ENCODE measurements at regions not wholly inside any gene's neighbourhood (a gene's known extent, or its start where the extent isn't known, plus 50 kb on each side); places are given as distances from the start of the nearest gene placed in this dataset.

DNA sequence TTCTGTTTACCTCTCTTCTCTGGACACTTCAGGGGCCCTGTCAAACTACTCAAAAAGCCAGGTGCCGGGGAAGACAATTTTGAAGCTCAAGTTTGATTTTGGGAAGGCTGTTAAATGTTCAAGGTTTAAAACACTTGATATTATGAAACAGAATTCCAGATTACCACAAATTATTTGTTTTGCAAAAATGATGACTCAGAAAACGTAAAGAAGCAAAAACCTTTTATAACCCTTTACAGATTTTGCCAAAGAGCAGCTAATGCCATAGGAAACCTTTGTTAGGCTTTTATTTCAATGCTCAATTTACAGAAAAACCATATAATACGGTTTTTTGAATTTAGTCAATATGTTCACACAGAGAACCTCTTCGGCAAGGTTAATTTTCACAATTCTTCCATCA is 593.4 kb upstream of the ZP4 start:
- no peak overlapping the region for H3K4me3 ChIP-seq (ENCODE audit: insufficient read depth, low read length, poor library complexity, severe bottlenecking)
- no peaks in the 10 kb centered on the region for H3K27me3 ChIP-seq (ENCODE audit: low read length)
- H3F3A ChIP-seq (ENCODE audit: insufficient read depth): no peaks in the 10 kb centered on the region
- no peak overlapping the region for H3K27ac ChIP-seq (ENCODE audit: low read depth, low read length)
- no peaks in the 10 kb centered on the region for H3K9me2 ChIP-seq (replicated peaks; ENCODE audit: insufficient read depth, low read length)
- no peaks in the 10 kb centered on the region for H3K9me3 ChIP-seq (ENCODE audit: insufficient read depth, low read length)
- H3K36me3 ChIP-seq (ENCODE audit: low read length): no peaks in the 10 kb centered on the region
- no peak overlapping the region for H2AFZ ChIP-seq (ENCODE audit: low read depth, low read length, severe bottlenecking)
- TF ChIP-seq, protein P1, sequence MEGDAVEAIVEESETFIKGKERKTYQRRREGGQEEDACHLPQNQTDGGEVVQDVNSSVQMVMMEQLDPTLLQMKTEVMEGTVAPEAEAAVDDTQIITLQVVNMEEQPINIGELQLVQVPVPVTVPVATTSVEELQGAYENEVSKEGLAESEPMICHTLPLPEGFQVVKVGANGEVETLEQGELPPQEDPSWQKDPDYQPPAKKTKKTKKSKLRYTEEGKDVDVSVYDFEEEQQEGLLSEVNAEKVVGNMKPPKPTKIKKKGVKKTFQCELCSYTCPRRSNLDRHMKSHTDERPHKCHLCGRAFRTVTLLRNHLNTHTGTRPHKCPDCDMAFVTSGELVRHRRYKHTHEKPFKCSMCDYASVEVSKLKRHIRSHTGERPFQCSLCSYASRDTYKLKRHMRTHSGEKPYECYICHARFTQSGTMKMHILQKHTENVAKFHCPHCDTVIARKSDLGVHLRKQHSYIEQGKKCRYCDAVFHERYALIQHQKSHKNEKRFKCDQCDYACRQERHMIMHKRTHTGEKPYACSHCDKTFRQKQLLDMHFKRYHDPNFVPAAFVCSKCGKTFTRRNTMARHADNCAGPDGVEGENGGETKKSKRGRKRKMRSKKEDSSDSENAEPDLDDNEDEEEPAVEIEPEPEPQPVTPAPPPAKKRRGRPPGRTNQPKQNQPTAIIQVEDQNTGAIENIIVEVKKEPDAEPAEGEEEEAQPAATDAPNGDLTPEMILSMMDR (IDR thresholded peaks at IDR 0.05; ENCODE audit: insufficient read depth, low read length, poor library complexity, severe bottlenecking): no peak
- TF ChIP-seq EZH2phosphoT487 (conservative IDR thresholded peaks at IDR 0.05; ENCODE audit: low read length): no peak
- no peaks in the 10 kb centered on the region for H3K79me2 ChIP-seq (ENCODE audit: insufficient read depth, low read length)
- H3K9ac ChIP-seq (ENCODE audit: low read length): no peak overlapping the region
- H3K4me2 ChIP-seq (ENCODE audit: low read depth, low read length, poor library complexity, severe bottlenecking): no peak overlapping the region
- H4K20me1 ChIP-seq (ENCODE audit: low read depth, low read length): no peaks in the 10 kb centered on the region

DNA sequence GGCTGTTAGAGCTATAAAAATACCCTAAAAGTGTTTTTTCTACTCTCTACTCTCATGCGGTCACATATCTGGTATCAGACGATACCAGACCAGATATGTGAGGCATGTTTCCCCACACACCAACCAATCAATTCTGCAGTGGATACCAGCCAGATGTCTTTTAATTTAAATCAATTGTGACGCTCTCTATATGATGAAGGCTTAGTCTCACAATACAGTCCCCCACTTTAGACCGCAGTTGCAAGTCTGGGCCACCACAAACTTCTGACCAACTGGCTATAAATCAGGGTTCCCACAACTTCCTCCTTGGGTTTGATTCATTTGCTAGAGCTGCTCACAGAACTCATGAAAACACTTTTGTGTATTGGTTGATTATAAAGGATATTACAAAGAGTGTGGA is 586.1 kb upstream of the ZP4 start:
- Histone ChIP-seq H3K9me3 (ENCODE audit: insufficient read depth, low read length) (no peaks in the 10 kb centered on the region), H3K27me3 (ENCODE audit: low read length) (no peaks in the 10 kb centered on the region), H3F3A (ENCODE audit: insufficient read depth) (no peaks in the 10 kb centered on the region), H3K9ac (ENCODE audit: low read length) (no peak overlapping the region), H3K36me3 (ENCODE audit: low read length) (no peaks in the 10 kb centered on the region), H3K27ac (ENCODE audit: low read depth, low read length) (no peak overlapping the region), H3K79me2 (ENCODE audit: insufficient read depth, low read length) (no peaks in the 10 kb centered on the region), H2AFZ (ENCODE audit: low read depth, low read length, severe bottlenecking) (no peak overlapping the region), H4K20me1 (ENCODE audit: low read depth, low read length) (no peaks in the 10 kb centered on the region), H3K4me2 (ENCODE audit: low read depth, low read length, poor library complexity, severe bottlenecking) (no peak overlapping the region), H3K9me2 (replicated peaks; ENCODE audit: insufficient read depth, low read length) (no peaks in the 10 kb centered on the region), H3K4me3 (ENCODE audit: insufficient read depth, low read length, poor library complexity, severe bottlenecking) (no peak overlapping the region)
- no peak for TF ChIP-seq EZH2phosphoT487 (conservative IDR thresholded peaks at IDR 0.05; ENCODE audit: low read length)

DNA sequence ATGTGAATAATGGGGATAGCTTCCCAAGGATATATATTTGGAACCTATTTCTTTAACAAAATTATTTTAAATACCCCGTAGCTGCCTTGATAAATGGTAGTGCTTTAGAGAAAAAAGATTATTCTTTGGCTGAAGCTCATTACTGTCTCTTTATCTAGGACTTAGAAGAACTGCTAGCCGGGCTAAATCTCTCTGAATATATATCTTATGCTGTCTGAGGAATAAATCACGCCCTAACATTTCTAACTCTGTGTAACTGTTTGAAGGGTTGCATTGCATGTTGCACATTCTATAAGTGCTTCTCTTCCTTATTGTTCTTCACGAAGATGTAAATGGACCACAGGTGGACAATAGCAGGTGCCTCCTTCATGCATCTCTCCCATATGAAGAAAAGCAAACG is 585.0 kb upstream of the ZP4 start:
- H2AFZ ChIP-seq (ENCODE audit: low read depth, low read length, severe bottlenecking): no peak overlapping the region
- H3K79me2 ChIP-seq (ENCODE audit: insufficient read depth, low read length): no peaks in the 10 kb centered on the region
- H3F3A ChIP-seq (ENCODE audit: insufficient read depth): no peaks in the 10 kb centered on the region
- no peak overlapping the region for H3K27ac ChIP-seq (ENCODE audit: low read depth, low read length)
- H3K36me3 ChIP-seq (ENCODE audit: low read length): no peaks in the 10 kb centered on the region
- no peak overlapping the region for H3K9ac ChIP-seq (ENCODE audit: low read length)
- no peak overlapping the region for H3K4me3 ChIP-seq (ENCODE audit: insufficient read depth, low read length, poor library complexity, severe bottlenecking)
- TF ChIP-seq, protein P1 (IDR thresholded peaks at IDR 0.05; ENCODE audit: insufficient read depth, low read length, poor library complexity, severe bottlenecking): no peak
- no peak for TF ChIP-seq EZH2phosphoT487 (conservative IDR thresholded peaks at IDR 0.05; ENCODE audit: low read length)
- H3K4me2 ChIP-seq (ENCODE audit: low read depth, low read length, poor library complexity, severe bottlenecking): no peak overlapping the region
- no peaks in the 10 kb centered on the region for H3K9me2 ChIP-seq (replicated peaks; ENCODE audit: insufficient read depth, low read length)
- H4K20me1 ChIP-seq (ENCODE audit: low read depth, low read length): no peaks in the 10 kb centered on the region
- no peaks in the 10 kb centered on the region for H3K27me3 ChIP-seq (ENCODE audit: low read length)
- no peaks in the 10 kb centered on the region for H3K9me3 ChIP-seq (ENCODE audit: insufficient read depth, low read length)

DNA sequence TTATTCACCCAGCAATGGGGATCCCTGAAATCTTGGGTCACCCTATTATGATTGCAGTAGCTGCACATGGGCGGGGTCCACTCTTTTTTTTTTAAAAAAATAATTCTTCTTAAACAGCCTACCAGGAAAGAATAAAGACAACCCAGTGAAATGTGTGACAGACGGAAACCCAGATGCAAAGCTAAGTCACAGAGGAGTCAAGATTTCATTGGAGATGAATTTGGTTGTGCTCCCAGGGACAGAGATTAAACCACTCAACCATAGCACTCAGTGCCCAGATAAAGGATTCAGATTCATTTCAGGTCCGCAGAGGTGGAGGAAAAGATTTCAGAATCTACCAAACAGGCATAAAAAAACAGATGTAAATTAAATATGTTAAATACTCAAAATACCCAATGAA is 583.5 kb upstream of the ZP4 start:
- TF ChIP-seq, protein P1 (IDR thresholded peaks at IDR 0.05; ENCODE audit: insufficient read depth, low read length, poor library complexity, severe bottlenecking): no peak
- TF ChIP-seq EZH2phosphoT487 (conservative IDR thresholded peaks at IDR 0.05; ENCODE audit: low read length): no peak
- H3K36me3 ChIP-seq (ENCODE audit: low read length): no peaks in the 10 kb centered on the region
- no peak overlapping the region for H3K27ac ChIP-seq (ENCODE audit: low read depth, low read length)
- H4K20me1 ChIP-seq (ENCODE audit: low read depth, low read length): no peaks in the 10 kb centered on the region
- no peak overlapping the region for H3K4me2 ChIP-seq (ENCODE audit: low read depth, low read length, poor library complexity, severe bottlenecking)
- H3K27me3 ChIP-seq (ENCODE audit: low read length): no peaks in the 10 kb centered on the region
- H3F3A ChIP-seq (ENCODE audit: insufficient read depth): no peaks in the 10 kb centered on the region
- no peak overlapping the region for H3K9ac ChIP-seq (ENCODE audit: low read length)
- H3K4me3 ChIP-seq (ENCODE audit: insufficient read depth, low read length, poor library complexity, severe bottlenecking): no peak overlapping the region
- H3K9me3 ChIP-seq (ENCODE audit: insufficient read depth, low read length): no peaks in the 10 kb centered on the region
- no peaks in the 10 kb centered on the region for H3K9me2 ChIP-seq (replicated peaks; ENCODE audit: insufficient read depth, low read length)
- H3K79me2 ChIP-seq (ENCODE audit: insufficient read depth, low read length): no peaks in the 10 kb centered on the region
- no peak overlapping the region for H2AFZ ChIP-seq (ENCODE audit: low read depth, low read length, severe bottlenecking)
